ACHN (cell line): ENCODE measurements at regions not wholly inside any gene's neighbourhood (a gene's known extent, or its start where the extent isn't known, plus 50 kb on each side); places are given as distances from the start of the nearest gene placed in this dataset.

Source experiments
- DNase-seq: peaks from one replicate; pipeline ENCODE4 v3.0.0-alpha.2; 2015
- in situ Hi-C: cut with HindIII; loops from 2 replicates; pipeline ENCODE4 v1.10.0; 2017; ENCODE audit warnings: low sequenced_read_pairs, low pct_ligation_motif_present, low pct_unique_long_range_greater_than_20kb

GRCh38 chr14:97718886-97719442 lies 921.8 kb downstream of the VRK1 start:
- in situ Hi-C loops: no loop called here

GRCh38 chr14:97719931-97720330 lies 922.7 kb downstream of the VRK1 start:
- in situ Hi-C loops: no loop called here

More at GRCh38 chr14:97718886-97719442, 921.8 kb downstream of the VRK1 start:
- no peak for DNase-seq

GRCh38 chr14:97723351-97723750 lies 926.2 kb downstream of the VRK1 start:
- in situ Hi-C loops: no loop called here
- no peak for DNase-seq

More at GRCh38 chr14:97719931-97720330, 922.7 kb downstream of the VRK1 start:
- DNase-seq: no peak

DNA sequence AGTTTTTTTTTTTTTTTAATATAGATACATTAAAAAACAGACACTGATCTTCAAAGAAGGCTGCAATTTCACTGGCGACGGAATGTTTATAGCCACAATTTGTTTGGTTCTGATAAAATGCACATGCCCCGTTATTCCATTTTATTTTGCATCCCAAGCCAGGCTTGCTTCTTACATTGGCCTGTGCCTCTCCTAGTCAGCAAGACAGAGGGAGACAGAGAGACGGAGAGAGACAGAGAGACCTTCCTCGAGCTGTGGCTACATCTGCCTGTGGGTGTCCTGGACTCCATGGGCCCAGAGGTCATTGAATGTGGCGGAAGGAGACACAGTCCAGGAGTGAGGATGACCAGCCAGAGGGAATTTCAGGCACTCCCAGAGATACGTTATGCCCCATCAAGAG lies 926.6 kb downstream of the VRK1 start:
- in situ Hi-C loops: no loop called here
- no peak for DNase-seq

- DNase-seq: no peak
- in situ Hi-C loops: no loop called here
These were observed 927.1 kb downstream of the VRK1 start for GRCh38 chr14:97724265-97724731.

DNA sequence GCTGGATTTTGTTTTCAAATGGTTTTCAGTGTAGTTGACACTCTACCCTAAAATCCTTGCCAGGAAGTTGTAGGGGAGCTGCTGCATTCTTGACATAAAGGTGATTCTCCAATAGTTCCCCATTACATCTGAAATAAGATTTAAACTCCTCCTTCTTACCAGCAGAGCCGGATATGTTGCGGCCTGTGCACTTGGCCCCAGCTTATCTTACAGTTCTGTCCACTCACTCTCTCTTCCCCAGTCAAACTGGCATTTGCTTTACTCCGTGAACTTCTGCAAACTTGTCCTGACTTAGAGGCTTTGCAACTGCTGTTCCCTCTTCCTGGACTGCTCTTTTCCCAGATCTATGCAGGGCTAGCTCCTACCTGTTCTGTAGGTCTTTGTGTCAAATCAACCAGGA lies 929.5 kb downstream of the VRK1 start:
- no peak for DNase-seq
- in situ Hi-C loops: no loop called here

- DNase-seq: no peak
- in situ Hi-C loops: no loop called here
These were observed 933.5 kb downstream of the VRK1 start for GRCh38 chr14:97730706-97731105.

DNA sequence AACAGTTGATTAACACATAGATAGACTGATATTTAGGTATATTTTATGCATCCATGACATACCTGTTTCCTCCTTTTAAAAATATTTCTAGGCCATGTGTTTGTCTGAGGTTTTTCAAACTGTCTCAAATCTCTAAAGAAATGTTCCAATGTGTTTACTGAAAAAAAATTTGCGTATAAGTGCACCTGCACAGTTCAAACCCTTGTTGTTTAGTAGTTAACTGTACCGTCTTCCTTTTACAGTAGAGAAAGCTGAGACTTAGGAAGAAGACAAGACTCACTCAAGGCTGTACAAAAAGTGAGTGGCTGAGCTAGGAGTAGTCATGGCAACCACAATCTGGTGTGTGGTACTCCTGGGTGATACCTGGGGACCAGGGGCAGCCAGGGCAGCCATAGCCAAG lies 934.6 kb downstream of the VRK1 start:
- in situ Hi-C loops: no loop called here
- no peak for DNase-seq

DNA sequence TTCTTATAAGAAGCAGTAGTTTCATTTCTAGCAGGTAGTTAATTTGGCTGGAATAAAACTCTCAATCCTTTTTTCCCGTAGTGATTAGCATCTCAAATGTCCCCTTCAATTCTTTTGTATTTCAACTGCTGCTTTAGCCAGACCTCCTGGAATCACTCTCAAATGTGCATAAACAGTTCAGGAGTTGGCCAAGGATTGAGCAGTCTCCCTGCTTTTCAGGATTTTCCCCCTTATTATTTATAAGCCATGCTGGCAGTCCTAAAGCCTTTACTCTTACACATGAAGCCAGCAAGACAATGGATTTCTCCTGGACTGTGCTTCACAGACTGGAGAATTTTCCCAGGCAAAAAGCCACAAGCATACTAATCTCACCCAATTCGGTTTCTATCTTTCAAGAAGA lies 950.1 kb downstream of the VRK1 start:
- in situ Hi-C loops: no loop called here
- DNase-seq: no peak

GRCh38 chr14:97748616-97749015 lies 951.4 kb downstream of the VRK1 start:
- DNase-seq: no peak
- in situ Hi-C loops: no loop called here

DNA sequence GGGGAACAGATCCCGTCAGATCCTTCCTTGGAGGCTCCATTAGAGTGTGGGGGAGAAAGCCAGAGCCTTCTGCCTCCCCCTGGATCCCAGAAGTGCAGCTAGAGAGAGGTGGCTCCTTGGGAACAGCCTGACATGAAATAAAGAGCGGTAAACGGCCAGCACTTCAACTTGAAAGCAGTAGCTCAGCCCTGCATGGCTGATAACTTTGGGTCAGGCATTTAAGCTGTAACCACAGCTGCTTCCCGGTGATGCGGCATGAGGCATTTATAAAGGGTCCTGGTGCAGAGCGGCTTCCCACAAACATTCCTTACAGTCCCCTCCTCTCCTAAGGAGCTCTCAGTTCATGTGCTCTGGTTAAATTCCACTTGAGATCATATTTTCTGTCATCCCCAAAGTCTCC lies 960.3 kb downstream of the VRK1 start:
- no peak for DNase-seq
- in situ Hi-C loops: no loop called here

- DNase-seq: no peak
- in situ Hi-C loops: no loop called here
These were observed 962.9 kb downstream of the VRK1 start for GRCh38 chr14:97760050-97760449.

- DNase-seq: no peak
- in situ Hi-C loops: no loop called here
These were observed 965.2 kb downstream of the VRK1 start for GRCh38 chr14:97762386-97762785.

DNA sequence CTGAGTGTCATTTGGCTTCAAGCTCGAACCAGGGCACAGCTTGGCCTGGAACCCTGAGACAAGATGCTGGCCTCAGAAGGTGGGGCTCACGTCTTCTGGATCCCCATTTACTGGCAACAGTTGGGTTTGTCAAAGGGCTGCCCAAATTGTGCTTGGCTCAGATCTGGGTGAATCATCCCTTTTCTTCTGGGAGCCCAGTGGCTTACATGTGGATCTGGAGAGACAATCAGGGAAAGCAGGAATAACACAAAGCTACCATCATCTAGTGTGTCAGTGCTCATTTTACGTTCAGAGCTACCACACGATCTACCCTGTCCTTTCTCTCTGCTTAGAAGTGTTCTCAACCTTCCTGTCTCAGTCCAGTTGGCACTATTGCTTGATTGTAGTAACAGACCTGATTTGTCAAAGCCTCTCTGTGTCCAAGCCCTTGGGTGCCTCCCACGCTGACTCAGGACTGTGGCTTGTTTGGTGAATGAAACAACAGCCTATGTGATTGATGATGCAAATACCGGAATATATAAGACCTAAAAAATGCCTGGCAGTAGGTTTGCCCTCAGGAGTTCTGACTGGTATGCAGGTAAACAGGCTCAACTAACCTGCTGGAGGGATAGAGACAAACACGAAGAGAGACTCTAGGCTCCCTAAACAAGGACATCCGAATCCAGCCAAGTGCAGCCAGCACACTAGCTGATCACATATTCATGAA lies 974.3 kb downstream of the VRK1 start:
- DNase-seq: no peak
- in situ Hi-C loops: no loop called here

DNA sequence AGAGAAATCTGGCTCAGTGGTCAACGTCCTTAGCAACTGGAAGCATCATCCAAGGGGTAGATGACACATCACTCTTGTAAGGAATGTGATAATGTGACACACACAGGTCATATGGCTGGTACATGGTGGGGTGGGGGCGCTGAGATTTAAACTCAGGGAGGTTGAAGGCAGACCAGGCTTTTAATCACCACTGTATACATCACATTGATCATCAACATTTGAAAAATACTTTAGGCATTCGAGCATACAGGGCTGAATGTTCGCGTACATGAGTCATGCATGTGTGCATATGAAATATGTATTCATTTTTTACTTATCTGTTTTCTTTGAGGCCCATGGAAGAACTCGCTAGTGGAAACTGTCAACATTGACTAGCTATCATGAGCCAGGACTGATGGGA lies 976.4 kb downstream of the VRK1 start:
- DNase-seq: no peak
- in situ Hi-C loops: no loop called here

- no peak for DNase-seq
These were observed 979.8 kb downstream of the VRK1 start for GRCh38 chr14:97776890-97777558.

DNA sequence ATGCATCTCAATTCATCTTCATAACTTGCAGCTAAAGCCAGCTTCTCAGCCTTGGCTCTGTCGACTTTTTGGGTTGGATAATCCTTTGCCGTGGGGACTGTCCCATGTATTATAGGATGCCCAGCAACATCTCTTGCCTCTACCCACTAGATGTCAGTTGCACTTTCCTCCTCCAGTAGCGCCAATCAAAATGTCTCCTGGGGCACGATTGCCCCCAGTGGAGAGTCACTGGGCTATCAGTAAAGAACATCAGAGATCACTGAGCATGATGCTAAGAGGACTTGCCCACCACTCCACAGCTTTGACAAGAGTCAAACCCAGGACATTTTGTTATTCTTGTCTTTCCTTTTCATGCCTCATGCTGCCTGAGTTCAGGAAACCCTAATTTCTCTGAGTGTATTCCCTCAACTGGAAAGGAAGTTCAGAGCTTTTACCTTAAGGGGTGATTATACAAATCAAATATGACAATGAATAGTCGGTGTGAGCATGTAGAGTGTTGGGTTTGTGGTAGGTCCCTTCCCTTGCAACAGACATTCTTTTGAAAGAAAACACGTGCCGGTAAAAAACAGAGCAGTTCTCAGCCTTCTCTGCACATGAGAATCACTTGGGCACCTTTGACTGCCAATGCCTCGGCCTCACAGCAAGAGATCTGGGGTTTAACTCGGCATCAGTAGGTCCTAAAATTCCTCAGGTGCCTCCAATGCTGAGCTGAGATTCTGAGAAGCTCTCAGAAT lies 980.6 kb downstream of the VRK1 start:
- in situ Hi-C loops: no loop called here
- no peak for DNase-seq

More at GRCh38 chr14:97776890-97777558, 979.8 kb downstream of the VRK1 start:
- in situ Hi-C loops: no loop called here

- DNase-seq: no peak
- in situ Hi-C loops: no loop called here
These were observed 982.0 kb downstream of the VRK1 start for GRCh38 chr14:97779140-97779539.

DNA sequence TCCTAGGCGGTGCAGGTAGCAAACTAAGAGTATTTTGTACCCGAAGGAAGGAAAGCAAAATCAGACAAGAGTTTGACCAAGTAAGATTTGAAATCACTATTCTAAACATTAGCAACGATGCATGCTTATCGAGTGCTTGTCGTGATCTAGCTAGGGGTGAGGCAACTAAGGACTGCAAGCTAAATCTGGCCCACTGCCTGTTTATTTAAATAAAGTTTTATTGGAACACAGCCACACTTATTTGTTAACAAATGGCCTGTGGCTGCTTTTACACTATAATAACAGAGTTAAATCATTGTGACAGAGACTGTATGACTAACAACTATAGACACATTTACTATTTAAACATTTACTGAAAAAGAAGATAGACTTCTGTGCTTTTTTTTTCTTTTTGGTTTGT lies 983.6 kb downstream of the VRK1 start:
- in situ Hi-C loops: no loop called here
- no peak for DNase-seq
